OCI-LY1 (cell line): ENCODE measurements at regions not wholly inside any gene's neighbourhood (a gene's known extent, or its start where the extent isn't known, plus 50 kb on each side); places are given as distances from the start of the nearest gene placed in this dataset.

Experiments used
- CTCF ChIP-seq: fragments of 200-600 bp; sonication (generic), shearing (Covaris generic); IDR thresholded peaks from 2 replicates; pipeline ENCODE4 v1.5.1; 2017; ENCODE audit warnings: mild to moderate bottlenecking, antibody characterized with exemption, low read length, moderate library complexity, mixed read lengths
- EZH2 ChIP-seq: fragments of 200-600 bp; sonication (generic), shearing (Covaris generic); IDR thresholded peaks from 2 replicates; pipeline ENCODE4 v1.8.0; 2017; ENCODE audit warnings: borderline replicate concordance, mixed run types, mild to moderate bottlenecking, antibody characterized with exemption, low read length, moderate library complexity, mixed read lengths

- TF ChIP-seq CTCF (no peak), EZH2 (no peak)
These were observed 190.8 kb upstream of the INHBA start for GRCh38 chr7:41893656-41894055.
